ENCODE measurements at regions not wholly inside any gene's neighbourhood (a gene's known extent, or its start where the extent isn't known, plus 50 kb on each side); places are given as distances from the start of the nearest gene placed in this dataset.

DNA sequence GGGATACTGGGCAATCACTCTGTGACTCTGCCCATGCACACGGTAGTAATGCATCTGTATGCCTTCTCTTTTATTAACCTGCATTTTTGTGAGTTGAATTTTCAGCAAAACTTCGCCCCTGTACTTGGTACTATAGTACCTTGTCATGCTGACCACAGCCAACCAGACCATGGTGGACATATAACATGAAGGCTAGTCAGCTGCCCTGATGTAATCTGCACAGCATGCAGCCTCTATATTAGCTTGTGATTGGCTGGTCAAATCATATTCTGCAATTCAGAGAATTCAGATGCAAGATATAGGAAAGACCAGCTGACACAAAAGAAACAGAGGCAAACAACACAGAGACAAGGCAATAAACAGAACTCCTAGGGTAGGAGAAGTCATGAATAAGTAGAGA, 200.9 kb upstream of the JARID2 start:
- DNase-seq: no peak

DNA sequence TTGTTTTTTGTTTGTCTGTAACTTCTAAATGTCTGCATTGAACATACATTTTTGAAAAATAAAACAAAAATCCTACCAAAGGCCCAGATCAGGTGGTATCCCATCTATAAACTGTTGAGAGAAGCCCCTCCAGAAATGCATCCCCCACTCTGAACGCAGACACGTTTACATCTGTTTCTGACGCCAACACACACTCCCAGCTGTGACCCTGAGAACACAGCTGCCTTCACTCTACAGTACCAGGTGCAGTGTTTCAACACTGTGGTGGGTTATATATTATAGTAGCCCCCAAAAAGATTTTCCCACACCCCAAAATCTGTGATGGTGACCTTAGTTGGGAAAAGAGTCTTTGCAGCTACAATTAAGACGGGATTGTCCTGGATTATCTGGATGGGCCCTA, 199.1 kb upstream of the JARID2 start:
- DNase-seq: no peak

DNA sequence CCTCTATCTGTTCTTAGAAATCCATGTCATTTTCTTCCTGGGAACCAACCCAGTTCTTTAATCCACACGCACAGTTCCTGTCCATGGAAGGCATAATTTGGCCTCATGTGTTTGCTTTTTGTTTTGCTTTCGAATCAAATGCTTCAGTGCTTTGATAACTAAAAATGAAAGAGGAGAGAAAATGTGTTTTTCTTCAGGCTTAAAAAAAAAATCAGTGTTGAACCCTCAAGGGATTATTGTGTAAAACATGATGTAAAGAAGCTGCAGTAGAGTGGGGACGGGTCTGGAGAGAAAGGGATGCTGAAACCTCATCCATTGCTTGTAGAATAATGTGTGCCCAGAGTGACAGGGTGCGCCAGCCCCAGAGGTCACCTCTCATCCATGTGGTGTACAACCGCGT, 197.5 kb upstream of the JARID2 start:
- DNase-seq: no peak

DNA sequence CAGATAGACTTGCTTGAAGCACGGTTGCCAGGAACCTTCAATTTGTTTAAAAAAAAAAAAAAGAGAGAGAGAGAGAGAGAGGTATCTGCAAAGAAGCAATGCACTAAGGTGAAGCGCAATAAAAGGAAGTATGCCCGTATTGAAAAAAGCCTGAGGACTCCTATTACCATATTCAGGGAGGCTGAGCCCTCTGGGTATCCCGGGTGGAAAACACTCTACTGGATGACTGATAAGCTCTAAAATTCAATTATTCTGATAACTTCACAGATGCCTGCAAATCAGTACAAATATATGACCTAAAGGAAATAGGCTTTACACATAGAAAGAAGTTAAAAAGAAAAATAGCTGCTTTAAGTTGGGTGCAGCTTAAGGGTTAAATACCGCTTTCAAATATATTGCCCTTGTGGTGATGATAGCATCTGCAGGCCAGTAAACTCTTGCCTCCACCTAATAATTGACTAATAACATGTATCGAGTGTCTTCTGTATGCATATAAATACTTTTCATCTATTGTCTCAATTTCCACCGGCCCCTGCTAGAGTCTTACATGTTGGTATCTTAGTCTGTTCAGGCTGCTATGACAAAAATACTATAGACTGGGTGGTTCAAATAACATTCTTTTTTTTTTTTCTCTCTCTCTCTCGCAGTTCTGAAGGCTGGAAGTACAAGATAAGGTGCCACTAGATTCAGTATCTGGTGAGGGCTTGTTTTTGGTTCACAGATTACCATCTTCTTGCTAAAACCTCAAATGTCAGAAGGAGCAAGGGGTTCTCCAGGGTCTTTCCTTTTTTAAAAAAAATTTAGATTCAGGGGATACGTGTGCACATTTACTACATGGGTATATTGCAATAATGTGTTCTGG, 187.4 kb upstream of the JARID2 start:
- no peak for DNase-seq

DNA sequence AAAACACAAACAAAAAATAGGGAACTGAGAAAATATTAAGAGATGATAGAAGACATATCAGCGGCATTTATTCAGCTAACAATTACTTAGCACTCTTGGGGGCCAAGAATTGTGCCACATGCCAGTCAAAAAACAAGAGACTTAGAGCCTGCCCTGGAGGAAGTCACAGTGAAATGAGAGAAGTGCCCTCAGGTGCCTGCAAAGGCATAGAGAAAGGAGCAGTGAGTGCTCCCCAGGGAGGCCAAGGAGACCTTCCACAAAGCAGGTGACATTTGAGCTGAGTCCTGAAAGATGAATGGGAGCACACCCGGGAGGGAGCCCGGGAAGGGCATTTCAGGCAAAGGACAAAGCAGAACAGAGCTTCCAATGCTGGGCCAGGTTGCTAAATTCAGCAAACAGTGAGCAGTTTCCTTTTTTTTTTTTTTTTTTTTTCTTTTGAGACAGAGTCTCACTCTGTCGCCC, 184.7 kb upstream of the JARID2 start:
- DNase-seq: no peak

DNA sequence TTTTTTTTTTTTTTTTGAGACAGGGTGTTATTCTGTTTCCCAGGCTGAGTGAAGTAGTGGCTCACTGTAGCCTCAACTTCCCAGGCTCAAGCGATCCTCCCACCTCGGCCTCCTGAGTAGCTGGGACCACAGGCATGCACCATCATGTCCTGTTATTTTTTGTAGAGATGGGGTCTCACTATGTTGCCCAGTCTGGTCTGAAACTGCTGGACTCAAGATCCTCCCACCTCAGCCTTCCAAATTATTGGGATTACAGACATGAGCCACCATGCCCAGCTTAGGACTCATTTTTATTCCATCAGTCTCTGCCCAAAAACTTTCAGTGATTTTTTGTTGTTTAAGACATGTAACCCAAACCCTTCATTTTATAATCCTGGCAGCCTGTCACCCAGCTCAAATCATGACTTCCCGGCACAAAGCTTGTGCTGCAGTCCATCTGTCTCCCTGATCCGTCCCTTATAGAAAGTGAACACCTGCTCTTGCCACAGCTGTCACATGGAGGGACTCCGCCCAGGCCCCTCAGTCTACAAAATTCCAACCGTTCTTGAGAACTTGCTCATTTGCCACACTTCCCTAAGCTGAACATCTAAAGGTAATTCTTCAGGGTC, 183.9 kb upstream of the JARID2 start:
- DNase-seq: no peak

DNA sequence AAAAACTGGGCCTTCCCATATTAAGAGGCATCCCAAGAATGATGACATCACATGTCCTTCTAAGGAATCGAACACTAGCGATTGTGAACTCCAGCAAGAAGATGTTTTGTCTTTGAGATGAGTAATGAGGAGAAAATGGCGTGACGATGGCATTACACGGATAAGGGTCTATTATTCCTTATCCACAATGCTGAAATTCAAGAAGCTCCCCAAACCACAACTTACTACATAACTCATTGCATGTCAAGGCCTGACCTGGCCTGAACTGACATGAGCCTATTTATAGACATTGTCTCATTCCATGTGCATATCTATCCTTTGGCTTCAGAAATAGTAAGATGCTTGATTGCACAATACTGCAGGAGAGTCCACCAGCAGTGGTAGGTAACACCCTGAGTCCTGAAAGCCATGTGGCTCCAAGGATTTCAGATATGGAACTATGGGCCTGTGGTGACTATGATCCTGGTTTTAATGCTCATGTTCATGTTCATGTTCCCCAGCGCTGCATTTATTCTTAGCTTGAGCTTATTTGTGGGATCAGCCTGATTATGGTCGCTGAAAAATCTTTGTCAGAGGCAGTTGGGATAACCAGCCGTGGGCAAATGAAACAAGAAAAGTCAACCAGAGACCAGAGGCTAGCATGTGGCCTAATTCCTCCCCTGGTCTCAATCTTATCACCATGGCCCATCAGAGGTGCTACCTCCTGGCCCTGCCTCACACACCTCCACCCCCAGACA, 183.2 kb upstream of the JARID2 start:
- no peak for DNase-seq

DNA sequence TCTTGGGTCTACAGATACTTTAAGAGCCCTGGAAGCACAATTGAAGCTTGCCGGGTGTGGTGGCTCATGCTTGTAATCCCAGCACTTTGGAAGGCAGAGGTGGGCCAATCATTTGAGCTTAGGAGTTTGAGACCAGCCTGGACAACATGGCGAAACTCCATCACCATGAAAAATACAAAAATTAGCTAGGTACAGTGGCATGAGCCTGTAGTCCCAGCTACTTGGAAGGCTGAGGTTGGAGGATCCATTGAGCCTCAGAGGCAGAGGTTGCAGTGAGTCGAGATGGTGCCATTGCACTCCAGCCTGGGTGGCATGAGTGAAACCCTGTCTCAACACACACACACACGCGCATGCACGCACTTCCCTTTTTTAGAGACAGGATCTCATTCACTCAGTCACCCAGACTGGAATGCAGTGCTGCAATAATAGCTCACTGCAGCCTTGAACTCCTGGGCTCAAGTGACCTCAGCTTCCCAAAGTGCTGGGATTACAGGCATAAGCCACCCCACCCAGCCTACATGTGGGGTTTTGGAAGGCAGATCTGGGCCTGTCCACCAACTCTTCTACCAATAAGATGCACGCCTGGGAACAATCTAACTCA, 182.5 kb upstream of the JARID2 start:
- DNase-seq: no peak

DNA sequence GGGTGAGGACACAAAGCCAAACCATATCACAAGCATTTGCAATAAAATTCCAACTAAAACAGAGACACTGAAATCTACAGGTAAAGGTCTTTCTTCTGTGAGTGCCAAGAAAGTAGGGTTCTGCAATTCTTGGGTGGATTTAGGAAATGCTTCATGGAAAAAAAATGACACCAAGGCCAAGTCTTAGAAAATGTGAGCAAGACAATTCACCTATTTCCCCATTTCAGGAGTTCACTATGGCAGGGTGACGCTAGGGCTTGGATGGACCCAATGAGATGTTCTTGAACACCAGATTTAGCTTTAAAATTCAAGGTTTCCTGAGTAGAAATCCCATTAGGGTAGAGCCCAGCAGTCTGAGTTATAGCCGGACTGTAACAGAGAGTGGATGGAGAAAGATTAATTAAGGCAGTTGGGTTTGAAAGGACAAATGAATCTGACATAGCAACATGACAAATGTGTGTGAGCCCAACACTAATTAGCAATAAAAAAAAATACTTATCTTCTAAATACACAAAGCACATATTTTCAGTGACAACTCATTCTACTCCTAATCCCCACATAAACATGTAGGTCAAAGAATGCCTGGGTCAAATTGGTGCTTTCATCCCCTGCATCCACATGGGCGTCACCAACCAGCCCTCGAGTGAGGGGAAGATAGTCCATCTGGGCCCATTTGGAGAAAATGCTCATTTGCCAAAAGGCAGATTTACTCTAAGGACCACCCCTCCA, 180.4 kb upstream of the JARID2 start:
- no peak for DNase-seq

DNA sequence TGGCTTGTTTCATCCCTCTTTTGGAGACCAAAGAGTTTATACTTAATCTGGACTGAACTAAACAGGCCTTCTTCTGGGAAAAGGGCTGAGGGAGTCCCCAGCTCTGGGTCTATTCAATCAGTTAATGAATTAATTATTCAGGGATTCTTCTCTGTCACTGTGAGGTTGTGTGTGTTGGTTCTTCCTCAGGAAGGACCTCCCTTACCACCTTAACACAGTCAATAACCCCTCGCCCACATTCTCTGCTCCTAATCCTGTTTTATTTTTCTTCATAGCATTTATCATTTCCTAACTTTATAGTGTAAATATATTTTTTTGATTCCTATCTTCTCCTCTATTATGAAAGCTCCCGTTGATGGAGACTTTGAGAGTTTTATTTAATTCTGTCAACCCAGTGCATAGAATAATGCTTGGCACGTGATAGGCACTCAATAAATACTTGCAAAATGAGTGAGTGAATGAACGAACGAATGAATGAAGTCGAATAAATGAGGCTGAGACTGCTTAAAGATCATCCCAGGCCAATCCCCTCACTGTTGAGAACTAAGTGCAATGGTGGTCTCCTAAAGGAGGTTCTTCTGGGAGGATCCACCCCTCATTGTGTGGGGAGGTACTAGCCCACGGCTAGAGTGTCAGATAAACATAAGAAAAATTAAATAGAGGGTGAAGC, 179.6 kb upstream of the JARID2 start:
- no peak for DNase-seq

DNA sequence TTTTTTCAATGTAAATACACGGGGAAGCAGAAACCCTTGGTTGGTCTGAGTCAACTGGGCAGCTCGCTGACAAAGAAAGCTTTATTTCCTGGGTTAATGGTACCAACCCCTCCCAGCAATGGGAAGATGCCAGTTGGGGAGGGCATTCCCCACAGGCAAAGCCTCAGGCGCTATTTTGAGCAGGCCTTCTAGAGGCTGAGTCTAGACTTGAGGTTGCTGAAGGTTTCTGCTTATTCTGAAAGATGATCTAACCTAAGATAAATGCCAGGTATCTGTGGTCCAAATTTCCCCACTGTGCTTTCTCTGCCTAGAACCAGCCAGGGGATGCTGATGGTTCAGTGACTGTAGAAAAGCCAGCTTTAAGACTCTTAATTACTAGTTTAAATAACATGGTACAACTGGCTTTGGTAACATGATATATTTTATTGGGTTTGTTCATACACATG, 172.5 kb upstream of the JARID2 start:
- DNase-seq: no peak

DNA sequence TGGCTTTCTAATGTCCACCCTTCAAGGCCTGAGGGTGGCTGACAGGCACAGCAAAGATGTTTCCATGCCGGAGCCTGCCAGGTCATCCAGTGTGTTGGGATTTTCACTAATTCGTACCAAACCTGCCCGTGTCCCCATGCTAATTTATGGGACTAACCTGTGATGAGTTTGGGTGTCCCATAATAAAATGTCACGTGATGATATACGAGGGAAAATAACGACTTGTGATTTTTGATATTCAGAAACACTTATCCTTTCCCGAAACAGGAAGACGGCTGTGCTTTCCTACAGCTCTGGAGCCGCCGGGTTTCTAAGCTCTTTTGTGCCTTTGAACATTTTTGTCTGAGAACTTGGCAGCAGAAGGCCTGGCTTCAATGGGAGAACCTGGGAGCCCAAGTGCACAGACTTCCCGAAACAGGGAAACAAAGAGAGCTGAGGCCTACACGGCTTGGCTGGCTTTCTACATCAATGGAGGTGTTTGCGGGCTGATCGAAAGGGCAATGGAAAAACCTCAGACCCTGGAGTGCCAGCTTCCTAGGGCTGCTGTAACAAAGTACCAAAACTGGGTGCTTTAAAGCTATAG, 171.9 kb upstream of the JARID2 start:
- DNase-seq: no peak

DNA sequence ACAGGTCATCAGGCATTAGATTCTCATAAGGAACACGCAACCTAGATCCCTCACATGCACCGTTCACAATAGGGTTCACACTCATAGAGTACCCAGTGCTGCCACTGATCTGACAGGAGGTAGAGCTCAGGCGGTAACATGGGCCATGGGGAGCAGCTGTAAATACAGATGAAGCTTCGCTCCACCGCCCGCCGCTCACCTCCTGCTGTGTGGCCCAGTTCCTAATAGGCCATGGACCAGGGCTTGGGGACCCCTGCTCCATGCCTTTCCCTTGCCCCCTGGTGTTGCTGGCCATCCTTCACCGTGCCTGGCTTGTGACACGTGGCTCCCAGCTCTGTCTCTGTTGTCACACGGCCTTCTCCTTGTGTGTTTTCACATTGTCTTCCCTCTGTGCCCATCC, 171.1 kb upstream of the JARID2 start:
- no peak for DNase-seq

DNA sequence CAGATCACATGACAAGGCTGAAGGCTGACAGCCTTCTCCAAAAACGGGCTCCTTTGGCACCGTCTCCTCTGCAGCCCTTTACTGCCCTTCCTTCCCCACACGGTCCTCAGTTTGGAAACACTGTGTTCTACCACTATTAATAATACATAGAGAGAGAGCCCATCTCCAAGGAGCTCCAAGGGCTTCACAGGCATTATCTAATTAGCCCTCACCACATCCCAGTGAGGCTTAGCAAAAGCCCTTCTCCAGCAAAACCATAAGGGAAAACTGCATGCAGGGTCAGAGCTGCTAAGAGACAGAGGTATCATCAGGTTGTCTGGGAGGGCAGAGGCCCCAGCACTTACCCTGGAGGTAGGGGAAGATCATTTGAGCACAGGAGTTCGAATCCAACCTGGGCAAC, 169.3 kb upstream of the JARID2 start:
- DNase-seq: no peak

DNA sequence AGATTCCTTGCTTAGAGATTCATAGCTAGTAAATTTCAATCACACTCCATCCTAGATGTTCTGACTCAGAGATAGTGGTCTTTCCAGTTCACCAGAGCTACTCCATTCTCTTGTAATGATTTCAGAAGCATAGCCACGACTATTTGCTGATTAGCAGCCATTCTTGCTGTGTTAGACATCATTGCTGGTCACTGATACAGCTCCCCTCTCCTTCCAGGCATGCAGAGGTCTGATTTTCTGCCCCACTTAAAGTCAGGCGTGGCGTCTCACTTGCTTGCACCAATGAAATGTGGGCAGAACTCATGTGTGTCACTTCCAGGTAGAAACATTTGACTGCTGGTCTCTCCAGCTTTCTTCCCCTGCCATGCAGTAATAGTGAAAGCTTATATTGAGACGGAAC, 168.9 kb upstream of the JARID2 start:
- DNase-seq: no peak

DNA sequence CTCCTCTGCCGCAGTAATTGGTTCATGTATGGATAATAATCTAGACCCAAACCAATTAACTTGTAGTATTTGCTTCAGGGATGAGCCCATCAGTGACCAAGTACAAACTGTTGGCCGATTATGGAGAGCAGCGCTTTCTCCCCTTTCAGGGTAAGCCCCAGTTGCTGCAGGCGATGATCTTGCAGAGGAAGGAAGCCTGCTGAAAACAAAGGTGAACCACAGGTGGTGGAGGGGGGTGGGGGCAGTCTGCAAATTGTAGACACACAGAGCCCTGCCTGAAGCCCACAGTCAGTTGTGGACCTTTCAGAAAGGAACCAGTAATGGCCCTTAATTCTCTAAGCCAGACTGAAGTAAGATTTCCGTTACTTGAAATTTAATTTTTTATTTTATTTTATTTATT, 167.9 kb upstream of the JARID2 start:
- no peak for DNase-seq

DNA sequence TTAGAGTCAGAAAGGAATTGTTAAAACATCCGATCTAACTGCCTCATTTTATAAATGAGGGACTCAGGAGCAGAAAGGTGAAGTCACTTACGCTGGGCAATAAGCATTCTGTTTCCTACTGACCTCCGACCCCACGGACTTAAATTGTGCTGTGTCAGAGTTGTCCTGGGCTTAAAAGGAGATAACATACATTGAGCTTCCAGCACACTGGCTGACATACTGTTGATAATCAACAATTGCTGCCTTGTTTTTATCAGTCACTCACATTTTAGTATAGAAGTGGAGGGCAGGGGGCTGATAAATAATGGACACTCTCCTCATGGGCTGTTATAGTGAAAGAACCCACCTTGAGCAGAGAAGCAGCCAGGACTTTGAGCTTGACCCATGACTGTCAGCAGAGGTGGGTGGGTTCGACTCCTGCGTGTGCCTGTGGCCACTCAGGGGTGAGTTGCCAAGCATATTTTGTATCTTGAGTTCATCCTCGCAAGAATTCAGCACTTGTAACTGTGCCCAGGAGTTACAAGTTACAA, 166.5 kb upstream of the JARID2 start:
- no peak for DNase-seq

DNA sequence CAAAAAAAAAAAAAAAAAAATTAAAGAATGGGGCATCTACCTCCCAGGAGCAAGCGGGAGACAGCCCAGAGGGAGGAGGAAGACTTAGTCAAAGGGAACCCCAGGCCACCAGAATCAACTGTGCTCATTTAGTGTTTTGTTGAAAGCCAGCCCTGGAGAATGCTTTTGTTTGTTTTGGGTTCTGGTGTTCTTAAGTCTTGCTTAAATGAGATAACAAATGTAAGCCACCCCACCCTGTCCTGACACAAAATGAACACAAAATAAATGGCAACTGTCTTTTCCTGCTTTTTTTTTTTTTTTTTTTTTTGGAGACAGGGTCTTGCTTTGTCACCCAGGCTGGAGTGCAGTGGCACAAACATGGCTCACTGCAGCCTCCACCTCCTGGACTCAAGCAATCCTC, 165.0 kb upstream of the JARID2 start:
- DNase-seq: no peak

DNA sequence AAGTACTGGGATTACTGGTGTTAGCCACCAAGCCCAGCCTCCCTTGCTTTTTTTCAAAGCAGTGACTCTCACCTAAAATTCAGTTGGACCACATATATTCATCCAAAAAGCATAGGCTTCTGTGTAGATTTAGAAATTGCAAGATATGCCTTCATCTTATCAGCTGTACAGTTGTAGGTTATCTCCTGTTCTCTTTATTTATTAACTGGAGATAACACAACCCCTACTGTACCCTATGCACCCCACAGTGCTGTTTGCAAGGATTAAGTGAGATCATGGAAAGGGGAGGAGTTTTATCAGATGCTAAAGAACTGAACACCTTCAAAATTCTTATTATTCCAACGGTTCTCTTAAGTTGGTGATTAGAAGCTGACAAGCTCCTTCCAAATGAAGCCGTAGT, 164.4 kb upstream of the JARID2 start:
- no peak for DNase-seq

DNA sequence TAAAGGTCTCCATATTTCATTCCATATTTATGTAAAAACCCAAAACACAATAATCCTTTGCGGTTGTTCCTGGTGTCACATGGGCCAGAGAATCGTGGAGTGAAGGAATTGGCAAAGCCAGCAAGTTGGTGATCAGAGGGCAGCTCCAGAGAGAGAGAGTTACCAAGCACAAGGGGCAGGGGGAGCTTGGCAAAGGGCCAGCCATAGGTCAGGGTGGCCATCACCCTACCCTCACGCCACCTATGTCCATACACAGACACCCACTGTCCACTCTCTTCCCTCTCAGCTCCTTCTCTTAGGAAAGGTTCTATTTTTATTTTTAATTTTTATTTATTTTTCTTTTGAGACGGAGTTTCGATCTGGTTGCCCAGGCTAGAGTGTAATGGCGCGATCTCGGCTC, 163.2 kb upstream of the JARID2 start:
- no peak for DNase-seq

DNA sequence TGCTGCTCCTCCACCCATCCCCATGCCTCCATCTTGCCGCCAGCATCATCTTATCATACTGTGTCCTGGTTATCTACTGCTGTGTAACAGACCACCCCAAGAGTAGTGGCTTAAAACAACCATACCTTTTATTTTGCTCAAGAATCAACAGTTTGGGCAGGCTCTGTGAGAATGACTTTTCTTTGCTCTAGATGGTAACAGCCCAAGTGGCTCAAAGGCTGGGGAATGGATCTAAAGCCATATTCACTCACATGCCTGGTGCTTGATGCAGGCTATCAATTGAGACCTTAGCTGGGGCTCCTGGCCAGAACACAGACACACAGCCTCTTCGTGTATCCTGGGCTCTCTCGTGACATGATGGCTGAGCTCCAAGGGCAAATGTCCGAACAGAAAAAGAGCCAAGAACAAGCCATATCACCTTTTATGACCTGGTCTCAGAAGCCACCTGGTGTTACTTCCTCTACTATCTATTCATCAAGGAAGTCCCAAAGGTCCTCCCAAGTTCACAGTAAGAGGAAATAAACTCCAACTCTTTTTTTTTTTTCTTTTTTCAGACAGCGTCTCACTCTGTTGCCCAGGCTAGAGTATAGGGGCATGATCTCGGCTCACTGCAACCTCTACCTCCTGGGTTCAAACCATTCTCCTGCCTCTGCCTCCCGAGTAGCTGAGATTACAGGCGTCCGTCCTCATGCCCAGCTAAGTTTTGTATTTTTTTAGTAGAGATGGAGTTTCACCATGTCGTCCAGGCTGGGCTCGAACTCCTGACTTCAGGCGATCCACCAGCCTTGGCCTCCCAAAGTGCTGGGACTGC, 159.3 kb upstream of the JARID2 start:
- no peak for DNase-seq

All from NCI-H526 (cell line).